Tibial nerve (tissue), 3 donors: ENCODE measurements at regions not wholly inside any gene's neighbourhood (a gene's known extent, or its start where the extent isn't known, plus 50 kb on each side); places are given as distances from the start of the nearest gene placed in this dataset.

Source experiments
- EP300 ChIP-seq, 2 donors: sonication (generic); formaldehyde crosslinking; IDR thresholded peaks; one replicate each; pipeline ENCODE4 v1.6.1; 2017; ENCODE audit warnings: antibody characterized with exemption in 2 of 2, mild to moderate bottlenecking in 1 of 2
- POLR2A ChIP-seq, 2 donors: fragments of 450-650 bp; IDR thresholded peaks; one replicate each; pipeline ENCODE4 v1.6.1; 2017; ENCODE audit warnings: antibody characterized with exemption in 2 of 2, mild to moderate bottlenecking in 2 of 2, moderate library complexity in 2 of 2

DNA sequence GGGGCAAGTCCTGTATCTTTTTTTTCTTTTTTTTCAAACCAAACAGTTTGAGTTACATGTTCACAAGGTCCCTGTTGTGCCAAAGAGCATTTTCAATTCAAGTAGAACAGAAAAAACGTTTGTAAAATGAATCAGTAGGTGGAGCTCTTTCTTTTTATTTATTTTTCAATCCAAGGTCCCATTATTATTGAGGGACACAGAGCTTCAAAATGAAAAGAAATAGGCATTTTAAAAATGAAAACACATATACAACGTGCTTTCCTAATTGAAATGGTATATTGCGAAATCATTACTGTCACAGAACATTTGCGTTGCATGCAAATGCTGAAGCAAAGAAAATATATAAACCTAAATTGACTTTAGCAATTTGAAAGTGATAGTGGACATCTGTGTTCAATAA lies 711.0 kb downstream of the MECOM start:
- TF ChIP-seq POLR2A (IDR thresholded peaks at IDR 0.05) (no peak), EP300 (IDR thresholded peaks at IDR 0.05) (no peak)
